ENCODE measurements at regions not wholly inside any gene's neighbourhood (a gene's known extent, or its start where the extent isn't known, plus 50 kb on each side); places are given as distances from the start of the nearest gene placed in this dataset.

DNA sequence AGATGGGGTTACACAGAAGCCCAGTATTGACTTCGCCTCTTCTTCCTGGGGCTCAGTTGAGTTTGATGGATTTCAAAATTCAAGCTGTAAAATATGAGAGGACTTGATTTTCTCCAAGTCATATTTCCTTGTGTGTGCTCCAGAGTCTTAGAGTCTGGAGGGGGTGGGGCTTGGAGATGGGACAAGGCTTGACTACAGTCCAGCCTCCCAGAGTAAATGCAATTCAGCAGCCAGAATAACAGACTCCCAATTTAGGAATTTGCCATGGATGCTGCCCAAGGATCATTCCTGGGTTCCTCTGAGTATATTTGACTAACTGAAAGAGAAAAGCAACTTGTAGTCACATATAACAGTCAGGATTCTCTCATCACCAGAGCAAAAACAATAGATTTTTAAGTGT, 53.7 kb upstream of the RBPJ start:
- no peak overlapping the region for H3K27ac ChIP-seq (ENCODE audit: low read depth, low read length)
- 57 to 86% (median 62%) methylated on average over 1 of the region's 1 CpG for WGBS, 3 donors

DNA sequence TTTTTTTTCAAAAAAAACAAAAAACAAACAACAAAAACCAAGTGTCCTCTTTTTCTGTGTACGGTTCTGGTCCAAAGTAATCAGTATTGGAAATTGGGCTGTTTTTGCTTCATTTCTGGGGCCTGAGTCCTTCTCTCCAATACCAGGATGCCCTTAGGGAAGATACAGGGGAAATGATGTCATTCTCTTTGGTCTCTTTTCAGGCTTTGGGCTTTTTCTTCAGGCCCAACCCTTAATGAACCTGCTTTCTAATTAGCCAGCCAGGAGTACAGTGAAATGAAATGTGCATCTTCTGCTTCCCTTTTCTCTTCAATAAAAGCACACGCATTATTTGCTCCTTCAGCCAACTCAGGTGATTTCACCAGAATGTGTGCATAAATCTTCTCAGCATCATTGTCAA, 52.6 kb upstream of the RBPJ start:
- H3K27ac ChIP-seq (ENCODE audit: low read depth, low read length), result no peak overlapping the region
- WGBS, 3 donors, result 63 to 72% (median 71%) methylated on average over 2 of the region's 2 CpGs

DNA sequence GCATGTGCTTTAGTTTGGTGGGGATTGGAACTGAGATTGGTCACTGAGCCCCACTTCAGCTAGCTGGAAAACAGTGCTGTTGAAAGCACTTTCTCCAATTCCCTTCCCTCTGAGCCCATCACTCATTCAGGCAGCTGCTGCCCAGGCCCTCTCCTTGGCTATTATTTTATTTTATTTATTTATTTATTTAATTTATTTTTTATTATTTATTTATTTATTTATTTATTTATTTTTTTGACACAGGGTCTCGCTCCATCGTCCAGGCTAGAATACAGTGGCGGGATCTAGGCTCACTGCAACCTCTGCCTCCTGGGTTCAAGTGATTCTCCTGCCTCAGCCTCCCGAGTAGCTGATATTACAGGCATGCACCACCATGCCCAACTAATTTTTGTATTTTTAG, 51.8 kb upstream of the RBPJ start:
- no peak overlapping the region for H3K27ac ChIP-seq (ENCODE audit: low read depth, low read length)
- WGBS, 3 donors, result 97% methylated on average over 4 of the region's 4 CpGs
